OCI-LY7 (cell line): ENCODE measurements at regions not wholly inside any gene's neighbourhood (a gene's known extent, or its start where the extent isn't known, plus 50 kb on each side); places are given as distances from the start of the nearest gene placed in this dataset.

ENCODE experiments used
- BruUV-seq: library from RNA; stranded (reverse); fragments of 400-500 nt; replicated peaks from 2 replicates; lab custom pipeline; 2021; lab: Mats Ljungman, UMichigan
- CTCF ChIA-PET: fragments of 300-600 bp; sonication (Branson Sonifier 250); formaldehyde crosslinking; loops from one replicate; lab custom pipeline; 2022; ENCODE audit warnings: antibody characterized with exemption; ENCODE audit not compliant: unreplicated experiment; lab: Charles Lee
- POLR2A ChIA-PET: fragments of 300-600 bp; sonication (Branson Sonifier 250); formaldehyde crosslinking; loops from one replicate; lab custom pipeline; 2022; ENCODE audit warnings: antibody characterized with exemption; lab: Charles Lee
- DNase-seq: peaks from one replicate; pipeline ENCODE4 v3.0.0-alpha.2; 2015; ENCODE audit warnings: low spot score
- H2AFZ ChIP-seq: fragments of 200-600 bp; sonication (generic), shearing (Covaris generic); 2 replicates; pipeline ENCODE4 v1.6.1; 2014; ENCODE audit warnings: mild to moderate bottlenecking, antibody characterized with exemption, low read length, moderate library complexity
- H3K27ac ChIP-seq: fragments of 200-600 bp; sonication (generic); 2 replicates; pipeline ENCODE4 v1.5.1; 2014; ENCODE audit warnings: mixed run types, low read depth, mild to moderate bottlenecking, moderate library complexity, low read length, inconsistent platforms; ENCODE audit not compliant: poor library complexity, severe bottlenecking
- H3K36me3 ChIP-seq: fragments of 200-600 bp; sonication (generic); 2 replicates; pipeline ENCODE4 v1.6.1; 2014; ENCODE audit warnings: mild to moderate bottlenecking, antibody characterized with exemption, low read length, moderate library complexity, mixed read lengths; ENCODE audit not compliant: insufficient read depth
- H3K4me1 ChIP-seq: fragments of 200-600 bp; sonication (generic); 2 replicates; pipeline ENCODE4 v1.5.1; 2014; ENCODE audit warnings: mild to moderate bottlenecking, low read length; ENCODE audit not compliant: insufficient read depth, poor library complexity, severe bottlenecking
- H3K4me2 ChIP-seq: fragments of 200-600 bp; sonication (generic); 2 replicates; pipeline ENCODE4 v1.6.1; 2014; ENCODE audit warnings: mild to moderate bottlenecking, low read length
- H3K4me3 ChIP-seq: fragments of 200-600 bp; sonication (generic); 2 replicates; pipeline ENCODE4 v1.5.1; 2014; ENCODE audit warnings: mild to moderate bottlenecking, low read depth, low read length; ENCODE audit not compliant: poor library complexity, severe bottlenecking
- H3K79me2 ChIP-seq: fragments of 200-600 bp; sonication (generic); 2 replicates; pipeline ENCODE4 v1.6.1; 2016; ENCODE audit warnings: low read depth, mild to moderate bottlenecking, low read length, moderate library complexity, mixed read lengths; ENCODE audit not compliant: insufficient read depth
- H3K9me2 ChIP-seq: fragments of 200-600 bp; sonication (generic); 2 replicates; pipeline ENCODE4 v1.6.1; 2016; ENCODE audit warnings: mild to moderate bottlenecking, low read length, mixed read lengths; ENCODE audit not compliant: insufficient read depth
- H3K9me3 ChIP-seq: fragments of 200-600 bp; sonication (generic); 2 replicates; pipeline ENCODE4 v1.6.1; 2014; ENCODE audit warnings: mild to moderate bottlenecking, mixed run types, low read length, mixed read lengths
- H4K20me1 ChIP-seq: fragments of 200-600 bp; sonication (generic); 2 replicates; pipeline ENCODE4 v1.6.1; 2014; ENCODE audit warnings: mild to moderate bottlenecking, antibody characterized with exemption, low read length, moderate library complexity, mixed read lengths; ENCODE audit not compliant: insufficient read depth
- EZH2phosphoT487 ChIP-seq: fragments of 200-600 bp; sonication (generic); IDR thresholded peaks from 2 replicates; pipeline ENCODE4 v1.6.1; 2018; ENCODE audit warnings: low read depth, borderline replicate concordance, mild to moderate bottlenecking, mixed run types, antibody characterized with exemption, low read length, moderate library complexity, mixed read lengths
- intact Hi-C: fragments of 100-400 bp; cut with micrococcal nuclease; formaldehyde crosslinking; loops from one replicate; pipeline ENCODE4 v1.10.0; 2022; ENCODE audit not compliant: unreplicated experiment
- TF ChIP-seq, protein P1 (sequence below): fragments of 200-600 bp; sonication (generic); conservative IDR thresholded peaks from 2 replicates; pipeline ENCODE4 v1.5.1; 2014; ENCODE audit warnings: mild to moderate bottlenecking, antibody characterized with exemption, low read length, moderate library complexity, mixed read lengths

DNA sequence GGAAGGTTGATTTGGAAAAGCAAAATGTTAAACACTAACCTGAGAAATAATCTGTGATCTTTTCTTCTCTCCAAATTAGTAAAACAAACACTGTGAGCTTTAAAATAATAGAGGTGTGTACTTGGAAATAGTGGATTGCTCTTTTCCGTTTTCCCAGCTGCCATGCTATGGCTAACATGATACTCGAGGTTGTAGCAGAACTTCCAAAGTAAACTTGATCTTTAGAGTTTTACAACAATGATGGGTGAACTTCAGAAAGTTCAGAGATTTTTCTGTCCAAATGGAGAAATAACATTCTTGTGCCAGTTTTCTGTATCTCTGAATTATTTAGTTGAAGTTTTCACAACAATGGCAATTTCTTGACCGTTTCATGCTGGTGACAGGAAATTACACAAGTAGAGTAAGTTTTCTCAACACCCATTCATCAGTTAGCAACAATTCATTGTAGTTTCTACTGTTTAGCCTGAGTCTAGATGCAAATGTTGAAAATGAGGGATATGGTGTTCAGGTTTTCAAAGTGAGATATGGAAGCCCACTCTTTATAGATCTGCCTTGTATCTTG lies 135.3 kb upstream of the CTAGE1 start:
- POLR2A ChIA-PET, result interaction anchor here (0.6 kb wide), 1 partner anchor 1300 kb away, joined by 3 read pairs; no protein-coding TSS in a partner anchor
- no peak overlapping the region for H3K4me3 ChIP-seq
- no TSS peak for BruUV-seq
- no peaks in the 10 kb centered on the region for H4K20me1 ChIP-seq
- no peaks in the 10 kb centered on the region for H3K9me2 ChIP-seq
- TF ChIP-seq, protein P1, sequence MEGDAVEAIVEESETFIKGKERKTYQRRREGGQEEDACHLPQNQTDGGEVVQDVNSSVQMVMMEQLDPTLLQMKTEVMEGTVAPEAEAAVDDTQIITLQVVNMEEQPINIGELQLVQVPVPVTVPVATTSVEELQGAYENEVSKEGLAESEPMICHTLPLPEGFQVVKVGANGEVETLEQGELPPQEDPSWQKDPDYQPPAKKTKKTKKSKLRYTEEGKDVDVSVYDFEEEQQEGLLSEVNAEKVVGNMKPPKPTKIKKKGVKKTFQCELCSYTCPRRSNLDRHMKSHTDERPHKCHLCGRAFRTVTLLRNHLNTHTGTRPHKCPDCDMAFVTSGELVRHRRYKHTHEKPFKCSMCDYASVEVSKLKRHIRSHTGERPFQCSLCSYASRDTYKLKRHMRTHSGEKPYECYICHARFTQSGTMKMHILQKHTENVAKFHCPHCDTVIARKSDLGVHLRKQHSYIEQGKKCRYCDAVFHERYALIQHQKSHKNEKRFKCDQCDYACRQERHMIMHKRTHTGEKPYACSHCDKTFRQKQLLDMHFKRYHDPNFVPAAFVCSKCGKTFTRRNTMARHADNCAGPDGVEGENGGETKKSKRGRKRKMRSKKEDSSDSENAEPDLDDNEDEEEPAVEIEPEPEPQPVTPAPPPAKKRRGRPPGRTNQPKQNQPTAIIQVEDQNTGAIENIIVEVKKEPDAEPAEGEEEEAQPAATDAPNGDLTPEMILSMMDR, result no peak
- TF ChIP-seq EZH2phosphoT487, result no peak
- H3K79me2 ChIP-seq, result no peaks in the 10 kb centered on the region
- no peak overlapping the region for H3K4me2 ChIP-seq
- H3K4me1 ChIP-seq, result no peaks in the 10 kb centered on the region
- CTCF ChIA-PET, result no interaction called here
- no peaks in the 10 kb centered on the region for H3K36me3 ChIP-seq
- no peak overlapping the region for H3K27ac ChIP-seq
- intact Hi-C loops, result no loop called here
- DNase-seq, result no peak
- no peaks in the 10 kb centered on the region for H3K9me3 ChIP-seq
- H2AFZ ChIP-seq, result no peak overlapping the region

DNA sequence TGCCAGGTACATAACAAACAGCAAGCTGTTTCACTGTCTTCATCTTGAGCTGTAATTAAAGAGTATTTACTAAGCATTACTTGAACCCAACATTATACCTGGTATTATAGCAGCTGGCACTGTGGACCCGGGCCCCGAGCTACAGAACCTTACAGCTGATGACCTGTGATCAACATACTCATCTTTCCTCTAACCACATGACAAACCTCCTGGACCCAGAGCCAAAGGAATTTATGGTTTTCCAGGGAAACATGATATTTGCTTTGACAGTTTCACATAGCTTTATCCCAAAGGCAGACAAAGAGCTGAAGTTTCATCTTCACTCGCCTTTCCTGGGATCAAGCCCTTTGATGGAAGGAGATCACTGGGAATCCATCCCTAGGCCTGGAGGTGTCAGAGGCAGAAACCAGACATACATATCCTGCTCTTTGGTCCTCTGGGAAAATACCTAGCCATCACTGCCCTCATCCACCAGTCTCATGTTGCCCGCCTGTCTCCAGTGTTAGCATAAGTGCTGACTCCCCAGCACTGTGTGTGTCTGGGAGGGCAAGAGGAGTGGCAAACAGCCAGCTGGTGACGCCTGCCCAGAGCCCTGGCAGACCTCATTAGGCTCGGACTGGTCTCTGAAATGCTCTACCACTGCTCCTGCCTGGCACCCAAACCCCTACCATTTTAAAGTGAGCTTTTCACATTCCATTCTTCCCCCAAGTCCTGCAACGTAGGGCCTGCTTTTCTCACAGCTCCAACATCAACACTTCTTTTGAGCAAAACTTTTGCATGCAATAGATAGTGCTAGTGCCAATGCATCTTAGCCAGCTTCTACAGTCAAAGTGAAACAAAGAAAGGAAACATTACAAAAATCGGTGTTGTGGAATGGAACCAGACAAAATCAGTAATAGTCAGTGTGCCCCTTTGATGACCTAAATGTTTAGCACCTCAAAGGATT lies 138.8 kb upstream of the CTAGE1 start:
- ChIA-PET CTCF (no interaction called here), POLR2A (interaction anchor here (1.3 kb wide), 1 partner anchor 12 kb away, joined by 4 read pairs; no protein-coding TSS in a partner anchor)
- intact Hi-C loops, result no loop called here
- H3K9me2 ChIP-seq, result no peaks in the 10 kb centered on the region
- H3K4me1 ChIP-seq, result no peaks in the 10 kb centered on the region
- H4K20me1 ChIP-seq, result no peaks in the 10 kb centered on the region
- H3K36me3 ChIP-seq, result no peaks in the 10 kb centered on the region
- H3K9me3 ChIP-seq, result no peaks in the 10 kb centered on the region
- no peak overlapping the region for H2AFZ ChIP-seq
- no peak overlapping the region for H3K27ac ChIP-seq
- no peak overlapping the region for H3K4me2 ChIP-seq
- TF ChIP-seq EZH2phosphoT487, result no peak
- TF ChIP-seq, protein P1, result no peak
- no TSS peak for BruUV-seq
- DNase-seq, result no peak
- H3K79me2 ChIP-seq, result no peaks in the 10 kb centered on the region
- no peak overlapping the region for H3K4me3 ChIP-seq
